ENCODE measurements at regions not wholly inside any gene's neighbourhood (a gene's known extent, or its start where the extent isn't known, plus 50 kb on each side); places are given as distances from the start of the nearest gene placed in this dataset.

GRCh38 chr2:41267929-41268659, 779.7 kb upstream of the PKDCC start:
- no peaks in the 10 kb centered on the region for H3K27me3 ChIP-seq
- TF ChIP-seq, protein P1, sequence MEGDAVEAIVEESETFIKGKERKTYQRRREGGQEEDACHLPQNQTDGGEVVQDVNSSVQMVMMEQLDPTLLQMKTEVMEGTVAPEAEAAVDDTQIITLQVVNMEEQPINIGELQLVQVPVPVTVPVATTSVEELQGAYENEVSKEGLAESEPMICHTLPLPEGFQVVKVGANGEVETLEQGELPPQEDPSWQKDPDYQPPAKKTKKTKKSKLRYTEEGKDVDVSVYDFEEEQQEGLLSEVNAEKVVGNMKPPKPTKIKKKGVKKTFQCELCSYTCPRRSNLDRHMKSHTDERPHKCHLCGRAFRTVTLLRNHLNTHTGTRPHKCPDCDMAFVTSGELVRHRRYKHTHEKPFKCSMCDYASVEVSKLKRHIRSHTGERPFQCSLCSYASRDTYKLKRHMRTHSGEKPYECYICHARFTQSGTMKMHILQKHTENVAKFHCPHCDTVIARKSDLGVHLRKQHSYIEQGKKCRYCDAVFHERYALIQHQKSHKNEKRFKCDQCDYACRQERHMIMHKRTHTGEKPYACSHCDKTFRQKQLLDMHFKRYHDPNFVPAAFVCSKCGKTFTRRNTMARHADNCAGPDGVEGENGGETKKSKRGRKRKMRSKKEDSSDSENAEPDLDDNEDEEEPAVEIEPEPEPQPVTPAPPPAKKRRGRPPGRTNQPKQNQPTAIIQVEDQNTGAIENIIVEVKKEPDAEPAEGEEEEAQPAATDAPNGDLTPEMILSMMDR (IDR thresholded peaks at IDR 0.05): no peak
- no peaks in the 10 kb centered on the region for H3K9me3 ChIP-seq
- no peak overlapping the region for H3K27ac ChIP-seq
- no peaks in the 10 kb centered on the region for H3K36me3 ChIP-seq
- no peaks in the 10 kb centered on the region for H3K4me1 ChIP-seq (ENCODE audit: control insufficient read depth in 1 of 2, insufficient read depth in 1 of 2, low read depth in 1 of 2, low read length in 1 of 2)
- no peak overlapping the region for H3K4me3 ChIP-seq (ENCODE audit: low read depth in 1 of 2, low read length in 1 of 2)

DNA sequence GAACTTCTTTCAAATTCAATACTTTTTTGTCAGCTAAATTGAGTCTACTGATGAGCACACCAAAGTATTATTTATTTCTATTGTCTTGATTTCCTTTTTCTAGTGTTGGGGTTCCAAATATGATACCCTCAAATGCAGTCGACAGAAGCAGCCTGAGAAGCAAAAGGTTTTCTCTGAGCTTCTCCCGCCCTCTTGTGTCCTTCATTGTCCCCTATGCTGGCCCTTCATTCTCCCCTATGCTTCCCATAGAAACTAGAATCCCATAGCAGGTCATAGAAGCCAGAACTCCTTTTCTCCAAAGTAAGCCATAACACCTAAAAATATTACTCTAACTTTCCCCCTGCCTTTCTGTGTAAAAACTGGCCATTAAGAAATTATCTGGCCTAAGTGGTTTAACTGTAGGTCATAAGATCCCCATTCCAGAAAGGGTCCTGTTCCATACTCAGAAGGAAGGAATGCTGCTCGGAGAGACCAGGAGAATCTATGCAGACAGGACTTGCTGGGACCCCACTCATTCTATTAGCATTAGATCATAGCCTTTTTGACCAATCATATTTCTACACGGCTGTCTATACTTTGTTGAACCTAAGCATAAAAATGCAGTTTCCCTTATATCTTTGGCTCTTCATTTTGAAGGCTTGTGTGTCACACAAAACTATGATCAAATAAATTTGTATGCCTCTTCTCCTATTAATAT, 764.6 kb upstream of the PKDCC start:
- no peak overlapping the region for H3K27ac ChIP-seq
- H3K9me3 ChIP-seq: no peaks in the 10 kb centered on the region
- TF ChIP-seq, protein P1 (IDR thresholded peaks at IDR 0.05): no peak
- H3K4me3 ChIP-seq (ENCODE audit: low read depth in 1 of 2, low read length in 1 of 2): no peak overlapping the region
- no peaks in the 10 kb centered on the region for H3K4me1 ChIP-seq (ENCODE audit: control insufficient read depth in 1 of 2, insufficient read depth in 1 of 2, low read depth in 1 of 2, low read length in 1 of 2)
- H3K36me3 ChIP-seq: no peaks in the 10 kb centered on the region
- H3K27me3 ChIP-seq: no peaks in the 10 kb centered on the region

GRCh38 chr2:41293491-41293890, 754.3 kb upstream of the PKDCC start:
- Histone ChIP-seq H3K27ac (no peak overlapping the region), H3K9me3 (no peaks in the 10 kb centered on the region), H3K4me3 (ENCODE audit: low read depth in 1 of 2, low read length in 1 of 2) (no peak overlapping the region), H3K4me1 (ENCODE audit: control insufficient read depth in 1 of 2, insufficient read depth in 1 of 2, low read depth in 1 of 2, low read length in 1 of 2) (no peaks in the 10 kb centered on the region), H3K27me3 (no peaks in the 10 kb centered on the region), H3K36me3 (no peaks in the 10 kb centered on the region)
- TF ChIP-seq, protein P1 (IDR thresholded peaks at IDR 0.05): no peak

DNA sequence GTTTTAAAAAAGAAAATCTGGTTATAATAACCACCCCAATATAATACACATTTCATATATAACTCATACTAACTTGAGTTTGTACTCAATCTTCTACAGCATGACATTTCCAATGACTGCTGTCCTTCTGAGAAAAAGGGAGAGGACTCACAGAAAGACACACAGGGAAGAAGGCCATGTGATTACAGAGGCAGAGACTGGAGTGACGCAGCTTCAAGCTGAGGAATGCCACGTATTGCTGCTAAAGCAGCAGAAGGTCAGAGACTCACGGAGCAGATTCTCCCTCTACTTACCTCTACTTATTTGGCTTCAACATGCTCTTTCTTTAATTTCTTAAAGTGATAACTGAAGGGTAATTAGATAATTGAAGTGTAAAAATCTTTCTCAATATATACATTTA, 753.5 kb upstream of the PKDCC start:
- no peaks in the 10 kb centered on the region for H3K9me3 ChIP-seq
- TF ChIP-seq, protein P1 (IDR thresholded peaks at IDR 0.05): no peak
- no peaks in the 10 kb centered on the region for H3K4me1 ChIP-seq (ENCODE audit: control insufficient read depth in 1 of 2, insufficient read depth in 1 of 2, low read depth in 1 of 2, low read length in 1 of 2)
- H3K27ac ChIP-seq: no peak overlapping the region
- no peak overlapping the region for H3K4me3 ChIP-seq (ENCODE audit: low read depth in 1 of 2, low read length in 1 of 2)
- no peaks in the 10 kb centered on the region for H3K36me3 ChIP-seq
- no peaks in the 10 kb centered on the region for H3K27me3 ChIP-seq

- H3K4me3 ChIP-seq (ENCODE audit: low read depth in 1 of 2, low read length in 1 of 2): no peak overlapping the region
- no peak overlapping the region for H3K27ac ChIP-seq
- H3K27me3 ChIP-seq: no peaks in the 10 kb centered on the region
- no peaks in the 10 kb centered on the region for H3K4me1 ChIP-seq (ENCODE audit: control insufficient read depth in 1 of 2, insufficient read depth in 1 of 2, low read depth in 1 of 2, low read length in 1 of 2)
- H3K36me3 ChIP-seq: no peaks in the 10 kb centered on the region
- TF ChIP-seq, protein P1 (IDR thresholded peaks at IDR 0.05): no peak
- H3K9me3 ChIP-seq: peaks cover 5% of the 10 kb centered on the region
Measured at GRCh38 chr2:41313082-41313481, 734.7 kb upstream of the PKDCC start.
